Right lobe of liver (tissue), 4 donors: ENCODE measurements at regions not wholly inside any gene's neighbourhood (a gene's known extent, or its start where the extent isn't known, plus 50 kb on each side); places are given as distances from the start of the nearest gene placed in this dataset.

Experiments used
- CTCF ChIP-seq, 4 donors: fragments of 200-600 bp in 3 of 4; fragments of 450-650 bp in 1 of 4; IDR thresholded peaks; one replicate each; pipeline versions ENCODE4 v1.5.1 to v1.8.0; 2016 to 2022; ENCODE audit warnings: antibody characterized with exemption in 4 of 4, mild to moderate bottlenecking in 2 of 4
- POLR2A ChIP-seq: fragments of 450-650 bp; IDR thresholded peaks from one replicate; pipeline ENCODE4 v1.6.1; 2017; ENCODE audit warnings: antibody characterized with exemption, mild to moderate bottlenecking
- donor health status: DM: no; HTN: no; CAD: no.
- donor health status: DM: no; HTN: no; CAD: no.
- donor health status: DM: no; HTN: yes; CAD: no.

GRCh38 chr12:23041774-23042173, 416.8 kb downstream of the ETNK1 start:
- TF ChIP-seq CTCF (IDR thresholded peaks at IDR 0.05) (no peak), POLR2A (no peak)
